GF-D8 (cell line): ENCODE measurements at regions not wholly inside any gene's neighbourhood (a gene's known extent, or its start where the extent isn't known, plus 50 kb on each side); places are given as distances from the start of the nearest gene placed in this dataset.
"Not testable (repeated sequence)": the region's sequence is repeated elsewhere in the genome, so short reads cannot be mapped to it uniquely, and the experiment has no call there.

Experiments used
- DNase-seq: peaks from one replicate; lab custom pipeline; 2025; lab: John Stamatoyannopoulos, UW

DNA sequence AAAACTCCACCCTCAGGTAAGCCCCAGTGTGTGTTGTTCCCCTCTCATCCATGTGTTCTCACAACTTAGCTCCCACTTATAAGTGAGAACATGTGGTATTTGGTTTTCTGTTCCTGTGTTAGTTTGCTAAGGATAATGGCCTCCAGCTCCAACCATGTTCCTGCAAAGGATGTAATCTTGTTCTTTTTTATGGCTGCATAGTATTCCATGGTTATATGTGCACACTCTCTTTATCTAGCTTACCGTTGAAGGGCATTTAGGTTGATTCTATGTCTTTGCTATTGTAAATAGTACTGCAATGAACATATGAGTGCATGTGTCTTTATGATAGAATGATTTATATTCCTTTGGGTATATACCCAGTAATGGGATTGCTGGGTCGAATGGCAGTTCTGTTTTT is 124.4 kb upstream of the RANBP3L start:
- DNase-seq, result not testable (repeated sequence)

DNA sequence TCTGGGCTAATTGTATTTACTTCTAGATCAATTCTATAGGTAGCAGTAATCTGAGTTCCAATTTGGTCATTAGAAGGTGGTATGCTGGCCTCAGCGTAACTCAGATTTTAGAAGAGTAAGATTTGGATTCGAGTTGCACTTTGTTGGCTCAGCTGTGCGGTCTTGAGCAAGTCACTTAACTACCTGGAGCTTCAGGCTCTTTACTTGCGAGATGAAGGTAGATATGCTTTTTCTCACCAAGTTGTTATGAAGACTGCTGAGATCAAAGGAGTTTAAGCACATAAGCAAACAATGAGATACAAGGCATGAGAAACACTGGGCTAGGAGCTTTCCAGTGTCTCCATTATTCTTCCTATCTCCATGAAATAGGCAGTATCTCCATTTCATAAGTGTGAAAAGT is 133.8 kb upstream of the RANBP3L start:
- DNase-seq, result no peak

DNA sequence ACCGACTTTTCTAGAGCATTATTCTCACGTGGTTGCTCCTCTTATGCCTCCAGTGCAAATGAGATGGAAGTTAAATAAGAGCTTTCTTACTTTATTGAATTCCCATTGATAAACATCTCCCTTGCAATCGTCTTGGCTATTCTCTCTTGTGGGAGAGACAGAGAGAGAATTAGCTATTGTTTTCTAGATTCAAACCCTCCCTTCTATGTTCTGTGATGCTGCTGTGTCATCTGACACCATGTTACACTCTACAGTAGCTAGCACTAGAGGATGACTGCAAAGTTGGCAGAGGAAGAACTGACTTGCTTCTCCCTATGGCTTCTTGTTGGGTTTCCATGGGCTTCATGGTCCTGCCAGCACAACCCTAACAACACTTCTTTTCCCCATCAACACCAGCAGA is 134.6 kb upstream of the RANBP3L start:
- DNase-seq, result no peak

DNA sequence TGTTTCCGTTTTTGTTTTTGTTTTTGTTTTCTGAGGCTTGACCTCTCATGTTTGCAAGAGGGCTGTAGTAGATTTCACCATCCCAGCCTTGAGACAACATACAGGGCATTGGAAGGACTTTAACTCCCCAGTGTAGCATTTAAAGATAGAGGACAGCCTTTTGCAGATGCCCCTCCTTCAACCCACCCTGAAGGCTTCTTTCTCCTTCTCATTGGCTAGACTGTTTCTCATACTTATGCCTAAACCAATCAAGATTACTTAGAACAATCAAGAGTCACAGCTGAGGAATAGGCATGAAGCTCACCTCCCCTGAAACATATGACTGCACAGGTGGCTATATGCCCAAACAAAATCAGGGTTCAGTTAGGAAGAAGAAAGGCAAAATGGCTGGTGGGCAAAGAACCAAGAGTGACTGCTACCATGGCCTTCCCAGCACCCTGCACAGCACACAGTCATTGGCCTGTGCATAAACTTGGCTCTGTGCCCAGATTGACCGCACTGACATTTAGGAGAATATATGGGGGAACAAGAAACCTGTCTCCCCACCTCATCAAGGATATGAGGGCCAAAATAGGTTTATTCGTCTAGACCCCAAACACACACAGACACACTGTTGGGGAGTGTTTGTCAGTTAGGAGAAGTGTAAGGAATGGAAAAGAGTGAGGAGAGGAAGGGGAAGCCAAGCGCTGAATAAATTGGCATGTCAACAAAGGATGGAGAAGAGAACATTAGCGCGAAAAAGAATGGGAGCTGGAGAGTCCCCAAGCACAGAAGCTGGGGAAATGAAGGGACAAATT is 137.3 kb upstream of the RANBP3L start:
- DNase-seq, result no peak

DNA sequence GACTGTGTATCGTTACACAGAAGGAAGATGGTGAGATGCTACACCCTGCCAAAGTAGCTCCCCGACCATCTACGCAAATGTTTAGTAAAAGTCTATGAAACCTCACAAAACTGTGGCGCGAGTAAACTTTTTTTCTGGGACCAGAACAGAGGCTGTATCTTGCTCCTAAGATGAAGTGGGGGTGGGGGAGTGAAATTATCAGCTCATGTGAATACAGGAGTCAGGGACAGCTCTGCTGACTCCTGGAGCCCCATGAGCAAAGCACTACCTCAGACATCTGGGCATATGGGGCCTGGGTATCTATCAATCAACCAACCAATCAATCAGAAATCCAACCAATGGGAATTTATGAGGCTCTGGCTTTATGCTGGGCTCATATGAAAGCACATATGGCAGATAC is 138.6 kb upstream of the RANBP3L start:
- no peak for DNase-seq

DNA sequence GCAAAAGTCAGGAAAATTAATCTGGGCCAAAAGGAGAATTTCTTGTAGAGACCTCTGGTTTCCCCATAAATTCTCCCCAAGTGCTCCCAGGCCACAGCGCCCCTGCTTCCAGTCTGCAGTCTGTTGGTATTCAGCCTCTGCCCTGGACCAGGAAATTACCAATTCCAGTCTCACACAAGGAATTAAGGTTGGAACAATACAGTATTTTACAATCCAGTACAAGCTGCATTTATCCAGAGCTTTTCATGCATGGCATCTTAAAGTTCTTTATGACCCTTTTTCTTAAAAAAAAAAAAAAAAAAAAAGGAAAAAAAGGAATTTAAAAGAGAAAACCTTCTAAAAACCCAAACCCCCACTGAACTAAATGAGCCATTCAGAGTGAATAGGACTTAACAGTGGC is 139.6 kb upstream of the RANBP3L start:
- no peak for DNase-seq

DNA sequence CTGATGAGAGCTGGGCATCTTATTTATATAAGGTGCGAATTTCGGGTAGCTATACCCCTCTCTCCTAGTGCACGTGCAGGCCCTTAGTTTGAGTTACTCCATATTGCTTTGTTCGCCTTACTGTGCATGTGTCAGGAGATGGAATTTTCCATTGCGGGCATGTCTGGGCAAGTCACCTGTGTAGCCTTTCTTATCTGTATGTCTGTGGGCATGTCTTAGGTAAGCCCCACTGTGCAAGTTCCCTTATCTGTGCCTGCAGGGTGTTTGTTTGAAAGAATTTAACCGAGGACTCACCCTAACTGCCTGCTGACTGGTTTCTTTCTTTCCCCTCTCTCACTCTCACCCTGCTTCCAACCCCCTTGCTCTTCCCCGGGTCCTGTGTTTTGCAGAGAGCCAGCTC is 140.7 kb upstream of the RANBP3L start:
- no peak for DNase-seq

DNA sequence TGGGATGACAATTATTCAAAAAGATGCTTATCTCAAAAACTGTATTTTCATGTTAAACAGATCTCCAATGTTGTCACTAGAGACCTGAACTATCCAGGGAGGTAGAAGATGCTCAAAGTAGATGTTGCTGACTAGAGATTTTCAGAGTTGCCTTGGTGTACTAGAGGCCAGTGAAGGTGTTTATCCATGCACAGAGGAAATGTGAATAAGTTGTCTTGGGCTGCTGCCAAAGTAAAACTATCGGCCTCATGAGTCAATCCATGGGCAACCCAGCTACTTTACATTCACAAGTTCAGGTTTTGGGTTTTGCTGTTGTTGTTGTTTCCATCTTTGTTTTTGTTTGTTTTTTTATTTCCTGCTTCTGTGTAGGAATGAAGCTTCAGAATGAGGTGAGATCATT is 141.1 kb upstream of the RANBP3L start:
- DNase-seq, result no peak

DNA sequence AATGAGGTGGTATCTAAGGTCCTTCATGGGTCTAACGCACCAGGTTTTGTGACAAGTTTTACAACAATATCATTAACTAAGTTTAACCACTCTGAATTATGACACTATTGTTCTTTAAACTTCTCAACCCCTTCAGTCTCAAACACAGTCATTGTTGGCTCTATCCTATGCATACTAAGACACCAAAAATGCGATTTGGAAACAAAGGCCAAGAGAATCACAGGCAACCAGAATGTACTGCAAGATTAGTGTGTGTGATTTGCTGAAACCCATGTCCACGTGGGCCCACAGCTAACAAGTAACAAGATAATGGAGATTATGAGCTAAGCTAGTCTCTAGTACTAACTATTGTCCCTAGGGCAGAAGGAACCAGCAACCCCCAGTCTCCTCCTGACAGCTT is 142.2 kb upstream of the RANBP3L start:
- no peak for DNase-seq

DNA sequence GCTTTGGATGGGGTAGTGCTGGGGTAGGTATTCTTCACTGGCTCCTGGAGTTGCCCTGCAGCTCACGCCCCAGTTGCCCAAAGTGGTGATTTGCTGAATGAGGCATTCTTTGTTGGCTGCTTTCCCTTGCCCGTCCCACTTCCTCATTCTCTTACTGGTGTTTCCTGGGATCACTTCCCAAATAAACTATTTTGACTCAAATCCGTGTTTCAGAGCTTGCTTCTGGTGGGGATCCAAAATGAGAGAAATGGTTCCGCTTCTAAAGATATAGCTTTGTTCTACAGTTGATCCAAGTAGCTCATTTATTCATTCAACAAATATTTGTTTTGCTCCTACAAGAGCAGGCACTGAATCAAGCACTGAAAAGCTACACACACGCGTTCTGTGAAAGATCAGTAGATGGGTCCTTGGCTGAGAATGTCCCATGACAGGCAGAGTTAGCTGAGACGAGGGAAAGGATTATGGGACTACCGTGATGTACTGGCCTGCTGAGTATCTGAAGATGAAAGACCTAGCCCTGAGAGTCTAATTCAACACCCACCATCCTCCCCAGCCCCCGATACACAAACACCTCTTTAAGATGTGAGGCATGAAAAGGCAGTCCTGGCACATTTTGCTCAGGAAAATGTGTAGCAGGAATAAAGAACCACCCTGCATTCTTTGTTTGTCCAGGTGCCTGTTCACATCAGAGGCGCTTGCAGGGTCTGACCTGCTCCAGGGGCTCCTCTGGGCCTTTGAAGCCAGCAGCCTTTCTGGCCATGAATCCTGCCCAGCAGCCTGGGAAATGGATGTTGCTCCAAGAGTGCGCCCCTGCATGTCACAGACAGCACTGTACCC is 143.1 kb upstream of the RANBP3L start:
- DNase-seq, result no peak

DNA sequence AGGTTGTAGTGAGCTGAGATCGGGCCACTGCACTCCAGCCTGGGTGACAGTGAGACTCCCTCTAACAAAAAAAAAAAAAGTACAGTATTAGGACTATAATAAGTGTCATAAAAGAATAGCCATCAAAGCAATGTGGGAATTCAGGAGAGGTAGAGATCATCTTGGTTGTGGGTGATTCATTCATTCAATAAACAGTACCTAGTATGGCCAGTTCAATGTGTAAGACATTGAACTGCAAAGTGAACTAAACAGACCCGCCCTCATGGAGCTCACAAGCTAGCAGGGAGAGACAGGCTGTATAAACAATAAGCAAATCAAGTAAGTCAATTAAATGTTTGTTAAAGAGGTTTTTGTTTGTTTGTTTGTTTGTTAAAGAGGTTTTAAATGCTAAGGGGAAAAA is 146.1 kb upstream of the RANBP3L start:
- DNase-seq, result no peak

DNA sequence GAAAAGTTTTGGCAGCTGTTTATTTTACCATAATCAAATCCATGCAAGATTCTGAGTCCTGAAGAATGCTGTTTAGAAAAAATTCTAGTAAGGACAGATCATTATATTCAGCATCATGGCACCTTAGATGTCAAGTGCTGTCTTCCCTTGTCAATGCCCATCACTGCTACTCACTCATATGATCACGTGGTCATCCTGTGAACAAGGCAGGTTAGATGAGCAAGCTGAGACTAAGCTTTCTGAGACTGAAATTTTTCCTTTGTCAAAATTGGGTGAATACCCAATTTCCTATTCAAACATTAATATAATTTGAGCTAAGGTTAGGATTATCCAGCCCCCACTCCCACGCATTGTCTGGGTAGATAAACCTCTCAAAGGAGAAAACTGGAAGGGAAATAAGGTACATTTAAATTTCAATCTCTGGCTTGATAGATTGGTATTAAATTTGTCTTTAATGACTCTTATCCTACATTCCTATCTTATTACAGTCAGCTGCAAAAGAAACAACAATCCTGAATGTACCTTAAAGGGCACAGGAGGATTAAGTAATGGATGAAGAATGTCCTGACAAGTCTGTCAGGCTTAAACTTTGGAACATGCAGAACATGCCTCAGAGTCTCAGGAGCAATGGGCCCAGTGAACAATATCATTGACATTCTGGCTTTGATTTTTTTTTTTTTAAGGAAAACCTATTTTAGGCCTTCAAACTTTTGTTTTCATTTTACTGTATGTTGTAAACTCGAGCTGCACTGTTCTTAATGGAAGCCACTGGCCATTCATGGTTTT is 148.7 kb upstream of the RANBP3L start:
- no peak for DNase-seq

DNA sequence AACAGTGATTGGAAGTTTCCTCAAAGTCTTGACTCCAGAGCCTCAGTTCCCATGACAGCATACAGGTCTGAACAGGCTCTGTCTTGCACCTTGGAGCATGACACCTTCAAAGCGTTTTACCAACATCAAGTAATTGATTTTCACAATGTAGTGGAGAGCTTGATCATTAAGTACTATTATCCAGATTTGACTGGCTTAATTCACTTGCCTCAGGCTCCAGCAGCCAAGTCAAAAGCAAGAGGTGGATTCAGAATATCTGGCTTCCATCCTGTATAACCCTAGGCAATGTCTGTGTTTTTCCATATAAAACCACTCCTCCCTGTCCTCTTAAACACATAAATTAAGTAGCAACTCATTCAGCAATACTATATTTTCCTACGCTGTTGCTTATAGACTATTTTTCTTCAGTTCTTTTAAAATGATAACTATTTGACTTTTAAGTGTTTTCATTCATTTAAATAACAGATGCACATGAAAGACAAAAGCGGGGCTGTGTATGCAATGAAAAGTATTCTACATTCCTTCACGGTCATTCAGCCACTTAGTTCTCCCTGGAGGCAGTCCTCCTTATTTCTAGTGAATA is 150.8 kb upstream of the RANBP3L start:
- DNase-seq, result no peak

DNA sequence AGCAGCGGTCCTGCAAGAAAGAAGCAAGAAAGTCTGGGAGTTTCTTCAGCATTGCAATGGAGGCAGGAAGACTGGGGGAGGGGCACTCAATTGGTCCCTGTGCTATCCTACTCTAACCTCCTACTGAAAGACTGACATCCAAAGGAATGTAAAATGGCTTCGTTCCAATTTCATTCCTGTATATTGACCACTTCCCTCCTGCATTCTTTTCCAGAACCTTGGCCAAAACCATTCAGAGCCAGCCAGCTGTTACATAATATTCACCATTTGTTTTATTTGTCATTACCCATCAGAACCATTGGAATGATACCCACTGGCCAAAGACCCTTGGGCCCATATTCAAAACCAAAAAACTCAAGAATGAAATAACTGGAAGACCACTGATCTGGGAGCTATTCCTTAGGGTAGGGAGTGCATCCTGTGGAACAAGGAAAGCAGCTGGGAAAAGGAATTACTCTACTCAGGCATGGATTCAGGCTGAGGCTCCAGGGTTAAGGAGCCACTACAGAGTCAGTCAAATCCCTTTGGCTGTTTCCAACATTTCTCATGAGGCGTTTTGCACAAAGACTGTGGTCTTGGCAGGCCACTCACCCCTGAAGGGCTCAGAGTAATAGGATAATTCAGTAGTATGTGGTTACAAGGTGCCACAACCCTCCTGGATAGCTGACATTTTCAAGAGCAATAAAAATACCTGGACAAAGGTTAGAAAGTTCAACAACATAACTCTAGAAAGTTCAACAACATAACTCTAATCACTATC is 148.7 kb upstream of the SLC1A3 start:
- no peak for DNase-seq

DNA sequence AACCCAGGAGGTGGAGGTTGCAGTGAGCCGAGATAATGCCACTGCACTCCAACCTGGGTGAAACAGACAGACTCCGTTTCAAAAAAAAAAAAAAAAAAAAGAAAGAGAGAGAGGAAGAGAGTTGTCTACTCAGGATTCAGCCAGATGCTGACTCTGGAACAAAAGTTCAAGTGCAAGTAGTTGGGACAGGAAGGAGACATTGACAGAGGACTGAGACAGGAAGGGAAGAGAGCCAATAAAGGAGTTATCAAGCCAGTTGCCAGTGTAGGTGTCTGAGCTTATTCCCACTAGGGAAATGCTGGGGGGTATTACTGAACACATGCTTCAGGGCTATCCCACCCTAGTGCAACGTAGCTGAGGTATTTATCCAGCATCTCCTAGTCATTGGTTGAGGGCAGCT is 147.7 kb upstream of the SLC1A3 start:
- no peak for DNase-seq

DNA sequence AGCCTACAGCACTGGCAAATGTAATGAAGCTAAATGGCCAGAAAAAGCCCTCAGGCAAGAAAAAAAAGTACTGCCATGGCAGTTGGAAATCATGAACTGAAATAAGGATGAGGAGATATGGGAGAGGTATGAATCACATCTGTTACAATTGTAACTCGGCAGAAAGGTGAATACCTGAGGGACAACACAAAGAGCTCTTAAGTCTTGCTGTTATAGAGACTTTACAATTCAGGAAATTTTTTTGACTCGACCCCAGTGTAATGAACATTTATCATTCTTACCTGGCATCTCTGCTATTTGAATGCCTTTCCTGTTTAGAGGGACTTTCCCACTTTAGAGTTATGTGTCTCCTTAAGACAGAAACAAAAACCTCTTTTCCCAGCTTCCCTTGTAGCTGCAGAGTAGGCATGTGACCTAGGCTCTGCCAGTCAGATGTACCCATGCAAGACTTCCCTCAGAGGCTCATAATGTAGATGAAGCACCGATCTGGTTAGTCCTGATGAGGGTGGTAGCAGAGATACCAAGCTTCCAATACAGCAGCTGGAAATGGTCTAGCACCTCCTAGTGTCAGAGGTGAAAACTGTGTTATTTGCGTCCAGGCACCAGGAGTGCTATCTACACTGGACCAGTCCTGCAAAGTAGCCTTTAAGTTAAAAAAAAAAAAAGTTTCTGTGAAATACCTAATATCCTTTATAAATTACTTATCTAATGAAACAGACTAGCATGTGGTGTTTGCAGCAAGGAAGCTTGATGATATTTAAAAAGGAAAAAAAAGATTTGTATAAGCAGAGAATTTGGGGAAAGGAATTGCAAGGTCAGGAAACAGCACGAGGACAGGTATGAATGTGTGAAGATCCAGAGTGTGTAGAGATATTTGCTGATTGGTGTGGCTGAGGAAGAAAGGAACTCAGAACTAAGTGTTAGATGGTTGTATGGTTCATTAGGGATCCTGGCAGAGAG is 146.9 kb upstream of the SLC1A3 start:
- DNase-seq, result no peak

DNA sequence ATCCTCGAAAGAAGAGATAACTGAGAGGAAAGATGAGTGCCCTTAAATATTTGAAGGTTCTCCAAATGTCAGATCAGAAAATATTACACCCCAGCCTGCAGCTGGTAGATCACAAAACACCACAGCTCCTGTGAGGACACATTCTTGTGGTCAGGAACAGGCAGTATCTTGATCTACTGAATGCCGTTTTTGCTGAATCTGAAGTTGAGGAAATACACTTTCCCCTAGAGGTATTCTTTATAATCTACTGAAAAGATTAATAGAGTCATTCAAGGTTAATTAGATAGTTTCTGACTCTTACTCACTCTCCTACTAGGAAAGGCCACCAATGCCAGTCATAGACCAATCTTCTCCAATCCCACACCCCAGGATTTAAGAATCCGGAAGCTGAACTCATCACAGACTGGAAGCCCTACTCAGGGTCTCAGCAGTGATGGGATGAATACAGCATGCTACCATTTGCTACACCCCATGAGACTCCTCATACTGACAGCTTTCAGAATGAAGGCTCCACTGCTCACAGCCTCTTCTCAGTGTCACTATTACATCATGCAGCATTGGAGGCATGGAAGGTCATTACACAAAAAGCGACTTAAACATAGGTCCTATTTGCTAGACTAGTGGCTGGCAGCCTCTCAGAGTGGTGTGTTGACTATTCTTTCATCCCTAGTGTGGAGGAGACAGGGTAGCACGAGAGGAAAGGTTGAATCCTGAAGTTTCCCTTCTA is 143.9 kb upstream of the SLC1A3 start:
- DNase-seq, result no peak

DNA sequence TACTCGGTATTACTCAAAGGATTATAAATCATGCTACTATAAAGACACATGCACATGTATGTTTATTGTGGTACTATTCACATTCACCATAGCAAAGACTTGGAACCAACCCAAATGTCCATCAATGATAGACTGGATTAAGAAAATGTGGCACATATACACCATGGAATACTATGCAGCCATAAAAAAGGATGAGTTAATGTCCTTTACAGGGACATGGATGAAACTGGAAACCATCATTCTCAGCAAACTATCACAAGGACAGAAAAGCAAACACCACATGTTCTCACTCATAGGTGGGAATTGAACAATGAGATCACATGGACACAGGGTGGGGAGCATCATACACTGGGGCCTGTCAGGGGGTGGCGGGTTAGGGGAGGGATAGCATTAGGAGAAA is 130.5 kb upstream of the SLC1A3 start:
- DNase-seq, result not testable (repeated sequence)

DNA sequence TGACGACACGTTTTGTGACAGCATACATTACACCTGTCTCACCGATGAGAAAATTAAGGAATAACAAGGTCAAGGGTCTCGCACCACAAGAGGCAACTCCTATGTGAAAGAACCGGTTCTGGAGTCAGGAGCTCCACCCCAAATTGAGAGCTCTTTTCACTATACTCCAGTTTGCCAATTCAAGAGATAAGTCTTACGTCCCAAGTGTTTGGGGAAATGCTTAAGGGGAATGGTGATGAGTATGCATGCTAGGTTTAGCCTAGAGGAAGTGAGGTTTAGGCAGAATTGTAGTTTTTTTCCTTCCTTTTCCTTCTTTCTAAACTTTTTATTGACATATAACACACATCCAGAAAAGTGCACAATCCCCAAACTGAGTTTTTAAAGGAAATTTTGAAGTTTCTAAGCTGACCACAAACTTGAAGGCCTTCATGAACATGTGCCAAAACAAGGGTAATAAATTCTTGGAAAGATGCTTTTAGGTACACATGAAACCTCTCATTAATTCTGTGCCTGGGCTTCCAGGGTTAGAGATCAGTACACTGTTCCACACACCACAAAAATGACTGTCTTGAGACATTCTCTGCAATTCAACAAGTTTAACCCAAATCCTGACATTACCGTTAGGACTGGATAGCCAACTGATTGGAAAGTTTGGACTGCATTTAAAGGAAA is 127.6 kb upstream of the SLC1A3 start:
- DNase-seq, result no peak
